Posterior vena cava (tissue), 2 donors: ENCODE measurements at regions not wholly inside any gene's neighbourhood (a gene's known extent, or its start where the extent isn't known, plus 50 kb on each side); places are given as distances from the start of the nearest gene placed in this dataset.
"Not testable (repeated sequence)": the region's sequence is repeated elsewhere in the genome, so short reads cannot be mapped to it uniquely, and the experiment has no call there.

Experiments
- DNase-seq: peaks from one replicate; pipeline ENCODE4 v3.0.0-alpha.2; 2020; ENCODE audit warnings: low spot score
- intact Hi-C, 2 donors: fragments of 100-400 bp; cut with DNase I; formaldehyde crosslinking; loops; one replicate each; pipeline versions ENCODE4 v1.14.1 to v1.14.2; 2022 to 2023
- donor health status: DM: yes; HTN: yes; CAD: no.
- donor health status: DM: yes; HTN: yes; CAD: no.

DNA sequence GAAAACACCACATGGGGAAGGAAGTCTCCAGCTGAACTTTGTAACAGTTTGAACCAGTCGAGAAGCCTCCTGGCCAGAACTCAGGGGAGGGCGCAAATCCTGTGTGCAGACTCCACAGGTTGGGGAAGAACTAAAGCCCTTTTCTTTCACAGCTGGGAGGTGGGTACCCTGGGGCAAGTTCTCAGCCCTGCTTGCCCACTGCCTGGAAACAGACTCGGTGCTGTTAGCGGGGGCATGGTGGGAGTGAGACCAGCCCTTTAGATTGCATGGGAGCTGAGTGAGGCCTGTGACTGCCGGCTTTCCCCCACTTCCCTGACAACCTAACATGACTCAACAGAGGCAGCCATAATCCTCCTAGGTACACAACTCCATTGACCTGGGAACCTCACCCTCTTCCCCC, 223.6 kb upstream of the DLGAP1 start:
- DNase-seq = peak; percentile 50
- intact Hi-C loops = not testable (repeated sequence)

DNA sequence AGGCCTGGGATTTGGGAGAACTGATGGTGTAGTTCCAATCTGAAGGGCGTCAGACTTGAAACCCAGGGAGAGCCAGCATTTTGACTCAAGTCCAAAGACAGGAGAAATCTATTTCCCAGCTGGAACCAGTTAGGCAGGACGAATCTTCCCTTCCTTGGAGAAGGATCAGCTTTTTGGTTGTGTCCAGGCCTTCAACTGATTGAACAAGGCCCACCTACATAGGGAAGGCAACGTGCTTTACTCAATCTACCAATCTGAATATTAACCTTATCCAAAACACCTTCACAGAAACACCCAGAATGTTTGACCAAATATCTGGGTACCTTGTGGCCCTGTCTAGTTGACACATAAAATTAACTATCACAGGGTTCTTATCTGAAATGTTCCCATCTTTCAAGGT, 221.9 kb upstream of the DLGAP1 start:
- intact Hi-C loops = no loop called here
- DNase-seq = no peak

DNA sequence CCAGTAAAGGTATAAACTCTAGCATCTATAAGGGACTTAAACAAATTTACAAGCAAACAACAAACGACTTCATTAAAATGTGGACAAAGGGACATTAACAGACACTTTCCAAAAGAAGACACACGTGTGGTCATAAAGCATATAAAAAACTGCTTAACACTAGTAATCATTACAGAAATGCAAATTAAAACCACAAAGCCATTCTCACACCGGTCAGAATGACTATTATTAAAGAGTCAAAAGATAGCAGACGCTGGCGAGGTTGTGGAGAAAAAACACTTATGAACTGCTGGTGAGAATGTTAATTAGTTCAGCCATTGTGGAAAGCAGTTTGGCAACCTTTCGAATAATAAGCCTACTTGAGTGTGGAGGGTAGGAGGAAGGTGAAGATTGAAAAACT, 217.1 kb upstream of the DLGAP1 start:
- DNase-seq = no peak
- intact Hi-C loops = no loop called here

DNA sequence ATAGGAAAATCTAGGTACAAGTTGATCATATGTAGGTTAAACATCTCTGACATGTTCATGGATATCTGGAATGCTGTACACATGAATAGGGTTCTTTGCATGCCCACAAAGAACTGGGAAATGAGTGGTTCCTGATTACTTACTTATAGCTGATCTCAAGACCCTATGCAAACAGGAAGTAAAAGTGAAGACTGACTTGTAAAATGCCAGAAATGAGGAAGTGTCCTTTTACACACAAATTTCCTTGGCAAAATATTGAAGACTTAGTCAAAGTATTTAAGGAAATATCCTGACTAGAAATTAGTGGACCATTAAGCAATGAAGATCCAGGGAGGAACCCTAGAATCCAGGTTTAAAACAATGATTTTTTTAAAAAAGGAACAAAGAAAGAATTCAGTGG, 203.7 kb upstream of the DLGAP1 start:
- intact Hi-C loops = no loop called here
- DNase-seq = no peak

DNA sequence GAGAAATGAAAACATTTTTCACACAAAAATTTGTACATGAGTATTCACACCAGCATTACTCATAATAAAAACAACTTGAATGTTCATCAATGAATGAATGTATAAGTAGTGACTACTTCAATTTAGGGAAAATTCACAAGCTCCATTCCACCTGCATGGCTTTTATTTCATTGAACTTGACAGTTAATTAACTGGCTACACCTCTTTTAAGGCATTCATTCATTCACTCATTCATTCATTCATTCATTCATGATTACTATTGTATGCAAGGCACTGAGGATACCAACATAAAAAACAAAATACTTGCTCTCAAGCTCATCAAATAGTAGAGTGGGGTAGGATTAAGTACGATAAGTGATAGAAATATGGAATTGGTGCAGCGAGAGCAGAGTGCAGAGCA, 198.3 kb upstream of the DLGAP1 start:
- intact Hi-C loops = no loop called here
- no peak for DNase-seq

DNA sequence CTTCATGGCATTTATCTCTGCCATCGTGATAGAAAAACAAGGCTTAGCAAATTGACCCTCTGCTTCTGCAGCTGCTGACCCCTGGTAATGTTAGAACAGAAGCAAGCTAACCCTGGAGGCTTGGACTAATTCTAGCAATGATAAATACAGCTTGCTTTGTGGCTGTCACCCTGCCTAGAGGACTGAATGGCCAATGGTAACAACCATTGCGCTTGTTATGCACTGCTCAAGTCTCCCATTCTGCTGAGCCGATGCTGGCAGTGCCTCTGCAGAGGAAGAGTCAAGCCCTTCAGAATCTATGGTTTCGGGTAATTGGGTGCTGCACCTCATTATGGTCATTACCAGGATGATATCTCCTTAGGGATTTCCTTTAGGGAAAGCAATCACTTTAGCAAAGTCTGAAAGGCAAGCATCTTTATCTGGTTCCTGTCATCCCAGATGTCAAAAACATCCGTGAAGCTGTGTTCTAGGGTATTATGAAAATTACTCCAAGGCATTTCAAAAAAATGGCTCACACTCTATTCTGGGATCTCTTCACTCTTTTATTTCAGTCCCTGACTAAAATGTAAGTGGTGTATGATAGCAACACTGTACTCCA, 186.8 kb upstream of the DLGAP1 start:
- intact Hi-C loops = no loop called here

DNA sequence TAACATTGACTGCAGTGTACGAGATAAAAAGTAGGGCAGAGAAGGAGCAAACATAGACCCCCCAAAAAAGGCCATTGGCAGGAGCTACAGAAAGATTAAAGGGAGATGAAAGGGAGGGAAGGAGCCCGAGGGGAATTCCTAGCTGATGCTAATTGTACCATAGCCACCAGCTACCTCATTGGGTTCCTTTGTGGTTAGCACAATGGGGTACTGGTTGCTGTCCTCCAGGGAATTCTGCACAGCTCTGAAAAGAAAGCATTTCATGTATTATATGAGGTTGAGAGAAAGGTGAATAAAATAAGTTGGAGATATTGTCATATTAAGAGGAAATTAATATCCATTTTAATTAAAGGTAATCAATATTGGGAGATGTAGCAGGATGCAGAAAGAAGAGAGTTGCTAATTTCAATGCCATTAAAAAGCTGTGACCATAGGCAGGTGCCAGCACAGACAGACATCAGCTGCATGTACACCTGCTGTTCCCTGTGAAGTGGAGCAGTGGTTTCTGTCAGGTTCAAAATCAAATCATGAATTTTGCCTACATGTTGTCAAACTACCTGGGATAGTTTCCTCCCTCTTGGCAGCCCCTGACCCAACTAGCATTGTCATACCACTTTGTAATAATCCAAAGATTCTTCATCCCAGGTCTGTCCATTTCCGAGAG, 185.4 kb upstream of the DLGAP1 start:
- intact Hi-C loops = no loop called here
- DNase-seq = no peak

More for the DNA sequence above, 186.8 kb upstream of the DLGAP1 start:
- DNase-seq = no peak

DNA sequence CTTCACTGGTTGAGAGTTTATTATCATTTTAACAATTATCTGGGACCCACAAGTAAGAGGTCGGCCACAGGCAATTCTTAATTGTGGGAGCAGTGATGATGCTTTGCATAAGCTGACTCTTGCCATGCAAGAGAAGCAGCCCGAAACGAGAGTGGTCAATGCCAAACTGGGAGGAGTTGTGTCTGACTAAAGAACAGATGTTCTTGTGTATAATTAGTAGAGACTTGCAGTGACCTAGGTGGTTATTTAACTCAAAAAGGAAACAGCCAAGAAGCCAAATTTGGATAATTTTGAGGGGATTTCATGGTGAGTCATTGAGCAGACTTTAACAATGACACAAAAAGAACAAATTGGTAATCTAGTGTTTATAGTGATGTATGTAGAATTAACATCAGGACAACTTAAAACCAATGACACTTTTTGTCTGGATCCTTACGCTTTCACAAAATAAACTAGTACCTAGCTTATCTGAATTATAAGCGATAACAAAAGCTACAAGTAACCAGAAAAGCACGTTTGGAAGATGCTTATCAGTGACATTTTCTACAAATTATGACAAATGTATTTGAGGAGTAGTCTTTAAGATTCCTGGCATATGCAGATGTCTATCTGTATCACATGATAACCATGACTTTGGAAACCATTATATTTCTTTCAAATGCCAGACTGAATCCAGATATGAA, 184.7 kb upstream of the DLGAP1 start:
- DNase-seq = no peak
- intact Hi-C loops = no loop called here

DNA sequence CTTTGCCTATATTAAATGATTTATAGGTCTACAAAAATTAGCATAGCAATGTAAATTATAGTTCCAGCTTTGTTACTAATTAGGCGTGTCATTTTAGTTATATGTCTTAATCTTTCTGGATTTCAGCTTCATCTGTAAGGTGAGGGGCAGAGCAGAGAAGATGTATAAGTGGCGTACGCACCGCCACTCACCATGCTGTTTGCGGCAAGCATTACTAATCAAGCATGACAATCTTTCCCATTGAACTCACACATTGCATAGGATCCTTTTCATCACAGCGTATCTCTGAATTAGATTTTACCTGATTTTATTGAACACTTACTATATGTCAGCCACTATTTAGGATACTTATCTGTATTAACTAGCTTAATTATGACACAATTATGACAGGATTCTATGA, 183.6 kb upstream of the DLGAP1 start:
- no peak for DNase-seq

DNA sequence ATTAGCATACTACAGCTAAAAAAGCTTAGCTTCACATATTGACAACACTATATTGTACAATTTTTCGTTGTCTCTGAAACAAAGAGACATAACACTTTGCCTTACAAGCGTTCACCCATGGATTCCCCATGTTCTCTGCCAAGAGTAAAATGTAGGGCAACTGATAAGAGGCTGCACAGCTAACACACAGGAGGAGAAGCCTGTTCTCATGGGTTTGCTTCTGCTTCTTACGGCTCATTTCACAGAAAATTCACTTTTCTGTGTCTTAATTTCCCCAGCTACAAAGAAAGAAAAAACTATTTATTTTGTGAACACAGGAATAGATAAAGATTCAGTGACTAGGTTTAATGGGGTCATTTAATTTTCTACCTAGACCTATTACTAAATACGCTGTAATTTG, 182.8 kb upstream of the DLGAP1 start:
- intact Hi-C loops = no loop called here
- no peak for DNase-seq

More for the DNA sequence above, 183.6 kb upstream of the DLGAP1 start:
- intact Hi-C loops = no loop called here

DNA sequence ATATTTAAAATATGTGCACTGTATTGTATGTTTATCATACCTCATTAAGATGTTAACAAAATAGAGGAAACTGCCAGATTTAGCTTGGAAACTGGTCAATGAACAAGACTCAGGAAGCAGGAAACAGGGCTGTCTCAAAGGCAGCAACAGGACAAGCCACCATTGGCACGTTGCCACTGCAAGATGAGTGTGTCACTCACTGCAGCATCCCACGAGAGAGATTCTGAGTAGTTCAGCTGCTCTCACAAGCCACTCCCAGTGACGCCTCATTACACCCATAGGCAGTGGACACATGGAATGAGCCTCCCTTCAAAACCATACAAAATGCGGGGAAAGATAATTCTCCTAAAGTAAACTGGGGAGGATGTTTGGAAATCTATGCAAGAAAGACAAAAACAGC, 181.9 kb upstream of the DLGAP1 start:
- intact Hi-C loops = no loop called here

DNA sequence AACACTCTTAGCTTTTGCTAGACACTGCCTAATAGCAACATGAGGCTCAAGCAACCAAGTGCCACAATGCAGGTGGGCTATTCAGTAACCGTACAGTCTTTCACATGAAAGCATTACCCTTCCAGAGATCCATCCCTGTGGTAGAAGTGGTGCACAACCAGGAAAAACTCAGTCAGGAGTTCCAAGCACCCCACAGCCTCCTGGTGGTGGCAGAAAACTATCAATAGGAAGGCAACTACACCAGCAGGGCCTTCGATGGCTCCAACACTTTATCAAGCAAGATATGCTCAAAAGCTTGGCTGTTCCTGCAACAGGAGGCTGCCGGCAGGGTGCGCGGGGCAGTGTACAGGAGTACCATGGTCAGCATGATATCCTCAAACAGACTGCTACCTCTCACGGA, 176.1 kb upstream of the DLGAP1 start:
- no peak for DNase-seq
- intact Hi-C loops = no loop called here

More for the DNA sequence above, 181.9 kb upstream of the DLGAP1 start:
- no peak for DNase-seq

DNA sequence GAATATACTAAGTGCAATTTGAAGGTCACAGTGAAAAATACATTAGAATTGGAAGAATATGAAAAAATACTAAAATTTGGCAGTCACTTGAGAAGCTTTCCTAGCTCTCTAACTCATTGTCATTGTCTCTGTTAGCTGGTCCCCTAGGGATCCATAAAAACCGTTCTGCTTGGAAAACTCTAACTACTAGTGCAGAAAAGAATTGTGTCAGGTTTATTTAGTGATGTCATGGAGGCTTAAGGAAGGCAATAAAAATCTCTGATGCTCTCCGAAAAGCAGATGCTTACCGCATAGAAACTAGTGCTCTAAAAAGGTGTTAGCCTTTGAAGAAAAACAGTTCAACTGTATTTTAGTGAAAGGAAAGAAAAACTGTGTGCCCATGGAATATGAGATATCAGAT, 150.1 kb upstream of the DLGAP1 start:
- DNase-seq = no peak
- intact Hi-C loops = no loop called here

DNA sequence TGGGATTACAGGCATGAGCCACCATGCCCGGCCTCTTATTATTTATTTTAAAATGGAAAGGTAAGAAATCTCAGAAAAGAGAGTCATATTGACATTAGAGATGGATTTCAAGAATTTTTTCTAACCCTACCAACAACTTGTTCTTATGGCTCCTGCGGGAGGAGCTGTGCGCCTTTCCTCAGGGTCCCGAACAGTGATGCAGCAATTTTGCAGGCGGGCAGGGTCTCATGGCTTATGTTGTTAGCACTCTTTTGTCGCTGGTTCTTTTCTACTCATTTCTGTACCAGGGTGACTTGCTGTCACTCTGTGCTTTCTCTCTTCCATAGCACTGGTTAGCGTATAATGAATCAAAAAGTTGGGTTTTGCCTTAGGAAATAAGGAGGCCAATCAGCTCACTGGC, 148.8 kb upstream of the DLGAP1 start:
- intact Hi-C loops = no loop called here
- no peak for DNase-seq

DNA sequence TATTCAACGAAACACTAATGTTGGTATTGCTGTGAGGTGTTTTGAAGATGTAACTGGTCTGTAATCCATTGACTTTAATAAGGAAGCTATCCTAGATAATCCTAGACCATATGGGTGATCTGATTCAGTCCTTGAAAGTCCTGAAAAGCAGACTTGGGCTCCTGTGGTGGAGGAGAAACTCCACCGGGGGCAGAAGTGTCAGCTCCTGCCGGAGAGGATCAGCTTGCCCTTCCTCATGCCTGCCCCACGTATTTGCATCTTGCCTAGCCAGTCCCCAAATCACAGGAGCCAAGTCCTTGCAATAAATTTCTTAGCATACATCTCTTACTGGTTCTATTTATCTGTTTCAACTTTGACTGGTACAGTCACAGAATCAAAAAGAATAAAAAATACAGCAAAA, 144.2 kb upstream of the DLGAP1 start:
- DNase-seq = no peak
- intact Hi-C loops = no loop called here

DNA sequence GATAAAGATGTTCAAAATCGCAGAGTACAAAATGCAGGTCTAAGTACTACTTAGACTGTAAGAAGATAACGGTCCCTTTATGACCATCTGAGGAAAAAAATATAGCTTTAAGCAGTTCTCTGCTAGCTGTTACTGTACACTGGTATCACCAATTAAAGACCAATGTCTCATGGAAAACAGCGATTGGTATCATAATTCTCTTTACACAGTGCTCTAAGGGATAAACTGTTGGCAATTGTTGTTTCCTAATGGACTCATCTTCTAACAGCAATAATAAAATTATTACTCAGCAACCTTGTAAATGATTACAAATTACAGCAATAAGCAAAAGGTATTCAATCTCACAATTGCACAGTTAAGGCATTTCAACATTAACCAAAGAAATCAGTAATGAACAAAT, 142.2 kb upstream of the DLGAP1 start:
- intact Hi-C loops = no loop called here
- DNase-seq = no peak

DNA sequence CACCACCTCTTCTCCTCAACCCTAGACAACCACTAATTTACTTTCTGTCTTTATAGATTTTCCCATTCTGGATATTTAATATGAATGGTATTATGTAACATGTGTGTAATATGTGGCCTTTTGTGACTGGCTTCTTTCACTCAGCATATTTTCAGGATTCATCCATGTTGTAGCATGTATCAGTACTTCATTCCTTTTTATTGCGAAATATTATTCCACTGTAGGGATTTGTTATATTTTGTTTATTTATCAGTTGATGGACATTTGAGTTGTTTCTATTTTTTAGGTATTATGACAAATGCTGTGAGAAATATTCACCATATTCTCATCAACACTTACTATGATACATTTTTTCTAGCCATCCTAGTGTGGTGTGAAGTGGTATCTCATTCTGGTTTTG, 138.8 kb upstream of the DLGAP1 start:
- DNase-seq = no peak

DNA sequence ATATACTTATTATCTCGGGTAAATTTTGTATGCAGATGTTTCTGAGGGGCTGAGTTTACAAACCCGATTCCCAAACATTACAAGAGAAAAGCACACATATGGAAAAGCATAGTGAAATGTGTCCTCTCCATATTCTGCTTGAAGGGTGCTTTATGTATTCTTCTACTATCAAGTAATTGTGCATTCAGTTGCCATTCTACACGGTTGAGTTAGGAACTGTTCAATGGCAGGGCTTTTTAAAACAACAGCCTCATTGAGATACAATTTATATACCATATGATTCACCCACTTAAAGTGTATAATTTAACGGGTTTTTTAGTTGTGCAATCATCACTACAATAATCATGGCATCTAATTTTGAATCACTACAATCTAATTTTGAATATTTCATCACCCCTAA, 138.4 kb upstream of the DLGAP1 start:
- DNase-seq = no peak
- intact Hi-C loops = no loop called here

More for the DNA sequence above, 138.8 kb upstream of the DLGAP1 start:
- intact Hi-C loops = no loop called here

DNA sequence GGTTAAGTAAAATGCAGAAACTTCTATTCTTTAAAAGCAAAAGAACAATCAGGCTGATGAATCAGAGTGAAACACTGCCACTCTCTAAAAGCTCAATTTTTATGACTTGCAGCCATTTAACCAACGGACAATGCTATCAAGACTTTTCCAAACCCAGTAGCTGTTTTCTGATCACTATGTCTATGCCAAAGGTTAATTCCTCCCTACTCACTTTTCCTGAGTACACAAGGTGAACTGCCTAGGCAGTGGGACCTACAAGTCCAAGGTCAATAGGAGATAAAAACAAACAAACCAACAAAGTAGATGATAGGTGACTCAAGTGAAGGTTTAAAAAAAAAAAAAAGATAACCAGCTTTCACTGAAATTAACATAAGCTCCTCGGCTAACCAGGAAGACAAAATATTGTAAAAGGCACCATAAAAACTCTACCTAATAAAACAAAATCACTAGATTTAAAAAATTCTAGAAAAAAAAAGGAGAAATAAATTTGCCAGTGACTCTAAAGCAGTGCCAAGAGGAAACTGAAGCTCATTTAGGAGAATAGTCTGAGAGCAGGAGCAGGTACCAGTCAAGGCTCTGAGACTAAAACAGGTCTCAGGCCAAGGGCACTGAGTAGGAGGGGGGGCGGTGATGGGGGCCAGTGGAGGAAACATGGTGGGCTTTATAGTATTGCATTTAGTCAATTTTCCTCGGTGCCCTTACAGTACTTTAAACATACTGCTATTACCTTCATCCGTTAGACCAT, 134.1 kb upstream of the DLGAP1 start:
- no peak for DNase-seq

DNA sequence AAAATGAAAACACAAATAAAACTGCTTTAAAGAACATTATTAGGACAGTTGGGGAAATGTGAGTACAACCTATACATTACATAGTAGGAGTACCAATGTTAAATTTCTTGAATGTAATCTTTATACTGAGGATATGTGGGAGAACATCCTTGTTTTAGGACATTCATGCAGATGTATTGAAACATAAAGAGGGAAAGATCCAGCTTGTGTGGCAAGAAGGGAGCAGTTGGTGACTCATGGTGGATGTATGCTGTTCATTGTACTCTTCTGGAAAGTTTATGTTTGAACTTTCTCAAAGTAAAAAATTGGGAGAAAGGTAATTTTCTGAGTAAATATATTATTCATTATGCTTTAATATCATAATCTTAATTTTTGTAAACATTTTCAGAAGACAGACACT, 132.1 kb upstream of the DLGAP1 start:
- intact Hi-C loops = loop anchor here in 1 of 2 donors (2.0 kb wide), 1 partner anchor 26 kb away; no protein-coding TSS in a partner anchor
- DNase-seq = no peak

More for the DNA sequence above, 134.1 kb upstream of the DLGAP1 start:
- intact Hi-C loops = no loop called here
